GM23338 (cell line): ENCODE measurements at regions not wholly inside any gene's neighbourhood (a gene's known extent, or its start where the extent isn't known, plus 50 kb on each side); places are given as distances from the start of the nearest gene placed in this dataset.
"Not testable (repeated sequence)": the region's sequence is repeated elsewhere in the genome, so short reads cannot be mapped to it uniquely, and the experiment has no call there.

ENCODE experiments used
- ATAC-seq: fragments of 200-7000 bp; cut with Tn5 transposase; 3 replicates; pipeline ENCODE4 v1.9.1; 2020
- DNase-seq: peaks from one replicate; pipeline ENCODE4 v3.0.0-alpha.2; 2015; ENCODE audit warnings: low spot score
- H2AFZ ChIP-seq: fragments of 200-600 bp; sonication (generic); 2 replicates; pipeline ENCODE4 v1.8.0; 2016; ENCODE audit warnings: antibody characterized with exemption, mild to moderate bottlenecking, moderate library complexity
- H3F3A ChIP-seq: fragments of 200-600 bp; sonication (generic); replicated peaks from 2 replicates; pipeline ENCODE4 v1.8.0; 2017; ENCODE audit warnings: antibody characterized with exemption, mixed run types, low read depth
- H3K27ac ChIP-seq: fragments of 200-600 bp; sonication (generic); 2 replicates; pipeline ENCODE4 v1.6.1; 2016; ENCODE audit warnings: low read depth
- H3K27me3 ChIP-seq: fragments of 200-600 bp; sonication (generic); 2 replicates; pipeline ENCODE4 v1.8.0; 2016; ENCODE audit warnings: mild to moderate bottlenecking, mixed run types, moderate library complexity; ENCODE audit not compliant: insufficient read depth
- H3K36me3 ChIP-seq: fragments of 200-600 bp; sonication (generic); 2 replicates; pipeline ENCODE4 v1.8.0; 2016; ENCODE audit warnings: mild to moderate bottlenecking; ENCODE audit not compliant: insufficient read depth
- H3K4me1 ChIP-seq: fragments of 200-600 bp; sonication (generic); 2 replicates; pipeline ENCODE4 v1.8.0; 2016; ENCODE audit warnings: mild to moderate bottlenecking, moderate library complexity; ENCODE audit not compliant: insufficient read depth
- H3K4me2 ChIP-seq: fragments of 200-600 bp; sonication (generic); 2 replicates; pipeline ENCODE4 v1.7.1; 2017; ENCODE audit warnings: mixed run types
- H3K4me3 ChIP-seq: fragments of 200-600 bp; sonication (generic); 2 replicates; pipeline ENCODE4 v1.6.1; 2016; ENCODE audit warnings: mixed run types
- H3K79me2 ChIP-seq: fragments of 200-600 bp; sonication (generic); replicated peaks from 2 replicates; pipeline ENCODE4 v1.8.0; 2017; ENCODE audit warnings: mild to moderate bottlenecking; ENCODE audit not compliant: insufficient read depth
- H3K9me2 ChIP-seq: fragments of 200-600 bp; sonication (generic); 2 replicates; pipeline ENCODE4 v1.8.0; 2017; ENCODE audit not compliant: insufficient read depth
- H4K20me1 ChIP-seq: fragments of 200-600 bp; sonication (generic); replicated peaks from 2 replicates; pipeline ENCODE4 v1.8.0; 2017; ENCODE audit warnings: mild to moderate bottlenecking; ENCODE audit not compliant: insufficient read depth
- H3K27ac Mint-ChIP-seq: 2 replicates; pipeline ENCODE4 v1.8.0; 2020; ENCODE audit warnings: inconsistent platforms, mild to moderate bottlenecking, moderate library complexity, mixed read lengths
- H3K27me3 Mint-ChIP-seq: 3 replicates; pipeline ENCODE4 v1.8.0; 2022; ENCODE audit warnings: low read depth, mild to moderate bottlenecking, moderate library complexity, mixed read lengths, inconsistent platforms; ENCODE audit not compliant: insufficient read depth, poor library complexity
- H3K36me3 Mint-ChIP-seq: 3 replicates; pipeline ENCODE4 v1.8.0; 2021; ENCODE audit warnings: low read depth, mild to moderate bottlenecking, inconsistent platforms, moderate library complexity, mixed read lengths
- H3K4me1 Mint-ChIP-seq: 3 replicates; pipeline ENCODE4 v1.8.0; 2020; ENCODE audit warnings: mild to moderate bottlenecking, inconsistent platforms, mixed read lengths
- H3K4me3 Mint-ChIP-seq: 3 replicates; pipeline ENCODE4 v1.8.0; 2021; ENCODE audit warnings: moderate library complexity, mild to moderate bottlenecking, inconsistent platforms, mixed read lengths
- H3K9me3 Mint-ChIP-seq: 3 replicates; pipeline ENCODE4 v1.8.0; 2020; ENCODE audit warnings: moderate library complexity, mild to moderate bottlenecking, inconsistent platforms, mixed read lengths
- CREB1 ChIP-seq: fragments of 250-450 bp; sonication (Bioruptor Pico); IDR thresholded peaks from 2 replicates; pipeline ENCODE4 v1.5.0; 2020; ENCODE audit warnings: low read depth, mild to moderate bottlenecking, moderate library complexity
- EZH2 ChIP-seq: fragments of 200-600 bp; sonication (generic); IDR thresholded peaks from one replicate; pipeline ENCODE4 v1.8.0; 2017; ENCODE audit warnings: antibody characterized with exemption, mild to moderate bottlenecking, low read depth; ENCODE audit not compliant: unreplicated experiment
- JUNB ChIP-seq: IDR thresholded peaks from one replicate; pipeline ENCODE4 v1.6.1; 2016; ENCODE audit warnings: antibody characterized with exemption; ENCODE audit not compliant: unreplicated experiment
- NANOG ChIP-seq: IDR thresholded peaks from 2 replicates; pipeline ENCODE4 v1.6.1; 2016; ENCODE audit warnings: antibody characterized with exemption, borderline replicate concordance
- STAT1 ChIP-seq: IDR thresholded peaks from one replicate; pipeline ENCODE4 v1.6.1; 2016; ENCODE audit warnings: antibody characterized with exemption; ENCODE audit not compliant: unreplicated experiment
- ZNF114 ChIP-seq: fragments of 250-450 bp; sonication (Bioruptor Pico); IDR thresholded peaks from 2 replicates; pipeline ENCODE4 v1.5.0; 2020; ENCODE audit warnings: mild to moderate bottlenecking, moderate library complexity
- ZNF462 ChIP-seq: fragments of 250-450 bp; sonication (Bioruptor Pico); IDR thresholded peaks from 2 replicates; pipeline ENCODE4 v1.5.0; 2020; ENCODE audit warnings: mild to moderate bottlenecking, moderate library complexity

GRCh38 chrX:122982521-122982920 lies 201.6 kb upstream of the GRIA3 start:
- peaks cover 4% of the 10 kb centered on the region; the same call in 2 of the 3 replicates for H3K9me3 Mint-ChIP-seq
- Histone ChIP-seq H3K4me2 (no peak overlapping the region), H3K36me3 (no peaks in the 10 kb centered on the region)

DNA sequence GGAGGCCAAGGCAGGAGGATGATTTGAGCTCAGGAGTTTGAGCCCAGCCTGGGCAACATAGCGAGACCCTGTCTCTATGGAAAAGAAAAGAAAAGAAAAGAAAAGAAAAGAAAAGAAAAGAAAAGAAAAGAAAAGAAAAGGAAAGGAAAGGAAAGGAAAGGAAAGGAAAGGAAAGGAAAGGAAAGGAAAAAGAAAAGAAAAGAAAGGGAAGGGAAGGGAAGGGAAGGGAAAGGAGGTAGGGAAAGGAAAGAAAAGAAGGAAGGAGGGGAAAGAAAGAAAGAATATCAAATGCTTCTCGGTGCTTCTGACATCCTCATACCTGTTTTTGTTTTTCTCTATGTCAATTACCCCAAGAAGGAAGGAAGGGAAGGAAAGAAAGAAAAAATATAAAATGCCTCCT lies 181.2 kb upstream of the GRIA3 start:
- H3K27me3 Mint-ChIP-seq, H3K4me1 ChIP-seq, H2AFZ ChIP-seq, H3K9me2 ChIP-seq, H3K79me2 ChIP-seq, H3K36me3 Mint-ChIP-seq, H3K27ac Mint-ChIP-seq, H3K4me1 Mint-ChIP-seq, H3K4me3 ChIP-seq, H4K20me1 ChIP-seq, H3F3A ChIP-seq, DNase-seq, H3K9me3 Mint-ChIP-seq, H3K4me2 ChIP-seq, ATAC-seq, H3K27ac ChIP-seq, H3K36me3 ChIP-seq, H3K4me3 Mint-ChIP-seq, H3K27me3 ChIP-seq: not testable (repeated sequence)

More at GRCh38 chrX:122982521-122982920, 201.6 kb upstream of the GRIA3 start:
- Mint-ChIP-seq H3K4me3 (no peak overlapping the region), H3K27ac (no peak overlapping the region), H3K27me3 (no peaks in the 10 kb centered on the region), H3K36me3 (peaks cover 5% of the 10 kb centered on the region; the same call in 1 of the 3 replicates), H3K4me1 (0 out of 3 replicates have a peak, but pooled peaks cover under 1% of the 10 kb centered on the region)
- no peaks in the 10 kb centered on the region for H3F3A ChIP-seq
- H3K9me2 ChIP-seq: no peaks in the 10 kb centered on the region
- no peaks in the 10 kb centered on the region for H3K4me1 ChIP-seq
- TF ChIP-seq ZNF114 (no peak), EZH2 (no peak)
- no peak overlapping the region for H2AFZ ChIP-seq
- ATAC-seq: no peak
- no peak for DNase-seq
- H4K20me1 ChIP-seq: no peaks in the 10 kb centered on the region
- no peaks in the 10 kb centered on the region for H3K79me2 ChIP-seq
- H3K27ac ChIP-seq: no peak overlapping the region
- no peak overlapping the region for H3K4me3 ChIP-seq
- H3K27me3 ChIP-seq: no peaks in the 10 kb centered on the region

DNA sequence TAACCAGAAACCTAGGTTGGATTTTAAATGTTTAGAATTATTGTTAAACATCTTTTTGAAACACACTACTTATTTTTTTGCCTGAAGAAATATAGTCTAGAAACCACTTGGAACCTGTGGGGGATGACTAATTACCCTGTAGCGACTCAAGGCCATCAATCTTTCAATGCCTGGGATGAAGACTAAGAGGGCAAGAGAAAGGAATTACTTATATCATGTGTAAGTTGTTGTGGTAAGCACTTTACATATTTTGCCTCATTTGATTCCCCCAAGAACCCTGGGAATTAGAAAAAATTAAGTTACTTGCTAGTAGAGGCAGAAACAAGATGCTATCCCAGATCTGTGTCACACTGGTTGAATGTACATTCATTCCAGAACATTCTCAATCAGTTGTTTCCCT lies 170.9 kb upstream of the GRIA3 start:
- ATAC-seq (no peak), DNase-seq (no peak)
- H3F3A ChIP-seq: no peaks in the 10 kb centered on the region
- Mint-ChIP-seq H3K4me3 (no peak overlapping the region), H3K36me3 (no peaks in the 10 kb centered on the region), H3K27me3 (peaks cover 2% of the 10 kb centered on the region), H3K27ac (no peak overlapping the region), H3K9me3 (no peaks in the 10 kb centered on the region; the same call in 2 of the 3 replicates), H3K4me1 (no peaks in the 10 kb centered on the region)
- no peak for TF ChIP-seq NANOG
- H3K27ac ChIP-seq: no peak overlapping the region
- H3K36me3 ChIP-seq: no peaks in the 10 kb centered on the region
- no peak overlapping the region for H3K4me2 ChIP-seq
- no peak overlapping the region for H2AFZ ChIP-seq
- no peak overlapping the region for H3K4me3 ChIP-seq
- H4K20me1 ChIP-seq: no peaks in the 10 kb centered on the region
- no peaks in the 10 kb centered on the region for H3K9me2 ChIP-seq
- H3K27me3 ChIP-seq: no peaks in the 10 kb centered on the region
- no peaks in the 10 kb centered on the region for H3K4me1 ChIP-seq
- no peaks in the 10 kb centered on the region for H3K79me2 ChIP-seq

DNA sequence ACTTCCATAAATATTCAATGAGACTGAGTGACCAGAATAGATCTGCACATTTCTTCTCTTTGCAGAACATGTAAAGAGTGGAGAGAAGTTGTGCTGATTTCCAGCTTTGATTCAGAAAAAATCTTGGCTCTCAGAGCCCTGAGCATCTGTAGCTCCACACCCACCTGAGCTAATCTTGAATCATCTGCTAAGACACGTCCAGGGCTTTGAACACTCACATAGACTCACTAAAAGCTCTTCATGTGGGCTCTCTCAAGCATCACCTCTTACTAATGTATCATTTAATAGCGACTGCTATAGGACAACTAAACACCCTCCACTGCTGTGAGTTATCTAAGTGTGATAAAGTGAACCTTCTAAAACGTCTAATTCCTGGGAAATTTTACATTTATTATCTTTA lies 147.7 kb upstream of the GRIA3 start:
- H3K9me3 Mint-ChIP-seq: no peaks in the 10 kb centered on the region
- Histone ChIP-seq H3F3A (no peaks in the 10 kb centered on the region), H3K4me1 (peaks cover 2% of the 10 kb centered on the region; the same call in 1 of the 2 replicates), H3K27ac (no peak overlapping the region), H3K36me3 (no peaks in the 10 kb centered on the region), H2AFZ (no peak overlapping the region), H3K4me2 (no peak overlapping the region), H4K20me1 (no peaks in the 10 kb centered on the region), H3K9me2 (no peaks in the 10 kb centered on the region), H3K79me2 (no peaks in the 10 kb centered on the region), H3K27me3 (no peaks in the 10 kb centered on the region), H3K4me3 (no peak overlapping the region)
- no peak overlapping the region for H3K27ac Mint-ChIP-seq
- ATAC-seq: no peak
- H3K27me3 Mint-ChIP-seq: no peaks in the 10 kb centered on the region
- H3K36me3 Mint-ChIP-seq: no peaks in the 10 kb centered on the region
- no peaks in the 10 kb centered on the region for H3K4me1 Mint-ChIP-seq
- DNase-seq: no peak
- TF ChIP-seq JUNB (no peak), ZNF462 (no peak), CREB1 (no peak), STAT1 (no peak)
- H3K4me3 Mint-ChIP-seq: no peak overlapping the region
